ENCODE measurements at regions not wholly inside any gene's neighbourhood (a gene's known extent, or its start where the extent isn't known, plus 50 kb on each side); places are given as distances from the start of the nearest gene placed in this dataset.

- H3K9me3 ChIP-seq: 0 out of 2 replicates have a peak, but pooled peaks cover 7% of the 10 kb centered on the region
- WGBS (ENCODE audit: low lambda C conversion rate): 41% methylated on average over 6 of the region's 6 CpGs
- CTCF ChIA-PET: interaction anchor here (0.9 kb wide), 1 partner anchor 11 kb away, joined by 4 read pairs; no protein-coding TSS in a partner anchor
- no peaks in the 10 kb centered on the region for H3F3A ChIP-seq (replicated peaks; ENCODE audit: insufficient read depth)
- no peaks in the 10 kb centered on the region for H4K20me1 ChIP-seq (ENCODE audit: insufficient read depth)
- no peaks in the 10 kb centered on the region for H3K27me3 ChIP-seq (ENCODE audit: insufficient read depth)
- no peaks in the 10 kb centered on the region for H3K9me2 ChIP-seq
- no peak overlapping the region for H3K27ac ChIP-seq (ENCODE audit: low read depth in 2 of 2, low read length in 1 of 2)
- H3K79me2 ChIP-seq (ENCODE audit: insufficient read depth): no peaks in the 10 kb centered on the region
- H3K4me1 ChIP-seq (ENCODE audit: control insufficient read depth in 1 of 2, insufficient read depth in 2 of 2, low read depth in 1 of 2, low read length in 1 of 2): peaks cover 0 to under 1% of the 10 kb centered on the region in 2 experiments; a peak in 1 of 4 replicates
- POLR2A ChIA-PET: no interaction called here
- H3K9ac ChIP-seq: no peak overlapping the region
- TF ChIP-seq SIN3A (IDR thresholded peaks at IDR 0.05; ENCODE audit: borderline replicate concordance, low read depth, low read length) (no peak), NRF1 (IDR thresholded peaks at IDR 0.05; ENCODE audit: low read depth, low read length) (no peak), TAF1 (IDR thresholded peaks at IDR 0.05; ENCODE audit: borderline replicate concordance, low read depth, low read length) (no peak), USF2 (IDR thresholded peaks at IDR 0.05; ENCODE audit: borderline replicate concordance, low read depth, low read length) (no peak), ELF1 (IDR thresholded peaks at IDR 0.05) (no peak), JUND (IDR thresholded peaks at IDR 0.05) (no peak), REST (IDR thresholded peaks at IDR 0.05; ENCODE audit: low read depth, low read length) (no peak), IRF3 (IDR thresholded peaks at IDR 0.05; ENCODE audit: low read depth, low read length) (no peak), TCF12 (IDR thresholded peaks at IDR 0.05) (no peak), CTCF (IDR thresholded peaks at IDR 0.05) (no peak), RXRA (IDR thresholded peaks at IDR 0.05; ENCODE audit: borderline replicate concordance, low read depth) (no peak), FOXJ3 (CRISPR knock-in tag; IDR thresholded peaks at IDR 0.05) (no peak), RAD21 (IDR thresholded peaks at IDR 0.05; ENCODE audit: low read length) (no peak), EZH2phosphoT487 (IDR thresholded peaks at IDR 0.05; ENCODE audit: borderline replicate concordance, low read depth) (no peak), CHD2 (IDR thresholded peaks at IDR 0.05; ENCODE audit: low read length, partially characterized antibody) (no peak), NFIC (IDR thresholded peaks at IDR 0.05; ENCODE audit: borderline replicate concordance) (no peak), TEAD4 (IDR thresholded peaks at IDR 0.05; ENCODE audit: borderline replicate concordance, insufficient read depth) (no peak)
- no peak overlapping the region for H3K4me3 ChIP-seq (ENCODE audit: low read depth in 2 of 2, low read length in 1 of 2)
- H2AFZ ChIP-seq (ENCODE audit: low read depth): no peak overlapping the region
- no peak for DNase-seq
- no peak overlapping the region for H3K4me2 ChIP-seq
- no peaks in the 10 kb centered on the region for H3K36me3 ChIP-seq (replicated peaks in 1 of 2; ENCODE audit: control insufficient read depth in 1 of 2, insufficient read depth in 2 of 2, low read length in 1 of 2)
Measured at GRCh38 chr2:16044946-16045456, 104.7 kb downstream of the MYCN start.
